Tongue (tissue), 1 donor: ENCODE measurements at regions not wholly inside any gene's neighbourhood (a gene's known extent, or its start where the extent isn't known, plus 50 kb on each side); places are given as distances from the start of the nearest gene placed in this dataset.
A peak's percentile ranks its signal among the peaks of the same experiment; 100 is the strongest.

Experiments
- DNase-seq: peaks from one replicate; pipeline ENCODE4 v3.0.0-alpha.2; 2015

DNA sequence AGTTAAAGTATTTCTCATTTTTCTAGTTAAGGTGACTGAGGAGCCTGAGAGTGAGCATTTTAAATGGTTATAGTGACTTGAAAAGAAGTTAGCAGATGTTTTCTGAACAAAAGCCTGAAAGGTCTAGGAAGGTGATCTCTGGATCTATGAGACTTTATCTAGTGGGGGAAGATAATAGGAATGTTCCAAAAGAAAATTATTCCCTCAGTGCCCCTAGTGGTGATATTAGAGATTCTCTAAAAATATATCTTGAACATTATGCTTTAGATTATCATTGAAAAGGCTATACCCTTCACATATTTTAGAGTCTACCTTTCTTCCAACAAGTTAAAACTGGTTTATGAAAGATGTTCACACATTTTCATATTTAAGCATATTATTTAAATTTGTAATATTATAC is 69.0 kb upstream of the SPANXN1 start:
- no peak for DNase-seq

GRCh38 chrX:145190801-145191389 is 56.4 kb upstream of the SPANXN1 start:
- peak; percentile 32 for DNase-seq
